Activated T-cell treated with anti-CD3 and anti-CD28 coated beads, Interleukin-2, amount 50 U/mL, for 1 hour (primary cell): ENCODE measurements at regions not wholly inside any gene's neighbourhood (a gene's known extent, or its start where the extent isn't known, plus 50 kb on each side); places are given as distances from the start of the nearest gene placed in this dataset.

Experiments
- DNase-seq: peaks from one replicate; pipeline ENCODE4 v3.0.0-alpha.2; 2020

DNA sequence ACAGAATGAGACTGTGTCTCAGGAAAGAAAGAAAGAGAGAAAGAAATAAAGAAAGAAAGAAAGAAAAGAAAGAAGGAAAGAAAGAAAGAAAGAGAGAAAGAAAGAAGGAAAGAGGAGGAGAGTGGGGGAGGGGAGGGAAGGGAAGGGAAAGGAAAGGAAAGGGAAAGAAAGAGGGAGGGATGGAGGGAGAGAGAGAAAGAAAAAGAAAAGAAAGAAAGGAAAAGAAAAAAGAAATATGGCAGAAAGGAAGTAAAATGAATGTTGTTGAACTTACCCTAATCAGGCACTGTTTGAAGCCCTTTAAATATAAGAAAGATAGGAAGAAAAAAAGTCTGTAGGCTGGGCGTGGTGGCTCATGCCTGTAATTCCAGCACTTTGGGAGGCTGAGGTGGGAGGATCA lies 276.1 kb downstream of the INSC start:
- no peak for DNase-seq

DNA sequence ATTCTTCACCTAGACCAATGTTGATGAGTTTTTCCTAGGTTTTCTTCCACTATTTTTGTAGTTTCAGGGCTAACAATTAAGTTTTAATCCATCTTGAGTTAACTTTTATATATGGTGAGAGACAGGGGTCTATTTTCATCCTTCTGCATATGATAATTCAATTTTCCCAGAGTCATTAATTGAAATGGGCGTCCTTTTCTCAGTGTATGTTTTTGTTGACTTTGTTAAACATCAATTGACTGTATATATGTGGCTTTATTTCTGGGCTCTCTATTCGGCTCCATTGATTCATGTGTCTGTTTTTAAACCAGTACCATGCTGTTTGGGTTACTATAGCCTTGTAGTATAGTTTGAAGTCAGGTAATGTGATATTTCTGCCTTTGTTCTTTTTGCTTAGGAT lies 282.1 kb downstream of the INSC start:
- no peak for DNase-seq

DNA sequence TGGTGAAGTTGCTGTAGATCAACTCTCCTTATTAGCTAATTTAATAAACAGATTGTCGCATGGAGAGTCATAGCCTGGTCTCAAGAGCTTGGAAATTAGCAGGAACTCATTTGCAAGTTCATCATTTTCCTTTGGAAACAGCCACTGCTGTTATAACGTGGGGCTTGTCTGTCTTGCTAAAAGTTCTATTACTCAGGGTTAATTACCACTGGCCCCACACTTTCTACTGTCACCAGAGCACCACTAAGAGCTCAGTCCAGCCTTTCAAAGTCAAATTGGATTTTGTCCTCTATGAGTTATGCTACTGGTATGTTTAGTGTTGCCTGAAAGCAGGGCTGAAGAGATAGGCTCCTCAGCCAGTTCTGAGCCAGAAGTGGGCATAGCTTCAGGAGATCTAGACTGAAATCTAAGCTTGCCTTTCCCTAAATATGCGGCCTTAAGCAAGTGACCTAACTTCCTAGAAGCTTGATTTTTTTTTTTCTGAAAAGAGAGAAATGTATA lies 292.2 kb downstream of the INSC start:
- no peak for DNase-seq

DNA sequence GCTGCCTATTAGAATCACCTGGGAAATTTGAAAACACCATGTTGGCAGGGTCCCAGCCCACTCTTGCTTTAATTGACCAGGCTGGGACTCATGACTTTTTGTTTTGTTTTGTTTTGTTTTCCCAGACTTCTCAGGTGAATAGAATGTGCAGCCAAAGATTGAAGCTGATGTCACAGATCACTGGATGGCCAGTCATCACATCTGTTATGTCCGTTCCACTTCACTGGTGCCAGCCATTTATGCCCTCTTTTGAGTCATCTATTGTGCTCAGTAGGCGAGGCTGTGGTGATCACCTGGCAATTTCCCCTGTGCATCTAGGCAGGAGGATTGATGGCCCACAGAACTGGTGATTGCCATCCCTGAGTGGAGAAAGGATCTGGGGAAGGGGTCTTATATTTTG lies 297.3 kb downstream of the INSC start:
- DNase-seq: no peak

DNA sequence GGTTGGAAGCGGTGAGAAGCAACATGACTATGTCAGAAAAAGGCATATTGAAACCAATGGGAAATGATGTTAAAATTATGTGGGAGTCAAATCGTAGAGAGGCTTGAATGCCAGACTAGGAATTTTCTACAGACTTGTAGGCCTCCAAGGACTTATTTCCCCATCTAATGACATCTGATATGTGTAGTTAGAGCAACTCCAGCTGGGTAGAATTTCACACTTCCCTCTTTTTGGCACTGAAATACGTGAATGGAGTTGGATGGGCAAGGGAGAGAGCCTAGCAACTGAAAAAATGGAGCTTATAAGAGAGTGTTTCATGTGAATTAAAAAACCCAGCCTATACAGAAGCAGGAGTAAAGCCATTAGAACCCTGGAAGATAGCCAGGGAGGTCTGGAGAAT lies 304.2 kb downstream of the INSC start:
- DNase-seq: no peak

DNA sequence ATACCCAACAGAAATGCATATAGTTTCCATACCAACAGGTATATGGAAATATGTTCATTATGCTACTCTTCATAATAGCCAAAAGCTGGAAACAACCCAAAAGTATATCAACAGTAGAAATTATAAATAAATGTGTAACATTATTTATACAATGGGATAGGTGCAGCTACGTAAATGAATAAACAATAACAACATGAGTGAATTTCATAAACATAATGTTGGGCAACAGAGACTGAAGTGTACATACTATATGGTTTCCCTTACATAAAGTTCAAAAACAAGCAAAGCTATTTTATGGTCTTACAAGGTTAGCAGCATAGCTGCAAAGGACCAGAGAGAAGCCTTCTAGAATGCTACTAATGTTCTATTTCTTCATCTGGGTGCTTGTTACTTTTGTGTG lies 305.0 kb downstream of the INSC start:
- no peak for DNase-seq

DNA sequence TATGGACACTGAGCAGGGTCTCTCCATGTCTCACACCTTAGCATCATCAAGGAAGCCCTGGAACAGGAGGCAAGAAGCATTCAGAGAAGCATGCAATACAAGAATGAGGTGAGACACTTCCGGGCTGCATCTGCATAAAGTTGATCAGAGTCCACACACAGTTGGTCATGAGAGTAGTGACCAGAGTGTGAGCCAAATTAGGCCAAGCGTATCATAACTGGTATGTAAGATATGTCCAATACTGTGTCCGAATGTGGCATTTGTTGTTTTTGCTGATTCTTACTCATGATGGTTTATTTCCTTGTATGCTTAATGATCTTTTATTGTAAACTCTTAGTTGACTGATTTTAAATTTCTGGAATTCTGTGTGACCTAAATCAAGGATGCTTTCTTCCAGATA lies 315.7 kb downstream of the INSC start:
- DNase-seq: no peak

DNA sequence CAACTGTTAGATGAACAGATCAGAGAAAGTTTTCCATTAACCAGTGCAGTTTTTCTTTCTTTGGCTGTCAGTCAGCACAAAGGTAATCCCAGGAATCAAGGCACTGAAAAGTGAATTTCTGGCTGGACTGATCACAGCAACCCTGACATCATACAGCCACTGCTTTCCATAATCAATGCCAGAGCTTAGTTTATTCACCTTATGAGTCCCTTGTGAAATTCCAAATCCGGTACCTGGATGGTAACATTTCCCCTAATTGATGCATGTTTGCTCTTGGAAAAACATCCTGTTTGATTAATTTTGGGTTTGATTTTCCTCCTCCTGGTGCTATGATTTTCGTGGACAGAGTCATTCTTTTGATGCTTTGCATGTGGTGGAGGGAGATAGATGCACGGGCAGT lies 319.8 kb downstream of the INSC start:
- no peak for DNase-seq

DNA sequence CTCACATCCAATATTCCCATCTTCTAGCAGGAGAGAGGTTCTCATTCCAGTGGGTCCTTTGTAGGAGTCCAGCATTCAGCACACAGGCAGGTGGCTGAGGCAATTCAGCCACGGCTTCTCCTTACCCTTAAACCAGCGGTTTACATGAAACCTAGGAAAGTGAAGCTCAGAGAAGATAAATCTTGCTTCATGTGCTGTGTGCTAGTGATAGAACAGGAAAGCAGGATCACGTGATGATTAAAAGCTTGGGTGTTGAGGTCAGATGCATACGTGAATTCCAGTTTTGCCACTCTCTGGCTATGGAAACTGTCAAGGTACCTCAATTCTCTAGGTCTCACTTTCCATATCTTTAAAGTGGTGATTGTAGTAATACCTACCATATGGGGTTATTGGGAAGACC lies 331.6 kb downstream of the INSC start:
- DNase-seq: no peak

DNA sequence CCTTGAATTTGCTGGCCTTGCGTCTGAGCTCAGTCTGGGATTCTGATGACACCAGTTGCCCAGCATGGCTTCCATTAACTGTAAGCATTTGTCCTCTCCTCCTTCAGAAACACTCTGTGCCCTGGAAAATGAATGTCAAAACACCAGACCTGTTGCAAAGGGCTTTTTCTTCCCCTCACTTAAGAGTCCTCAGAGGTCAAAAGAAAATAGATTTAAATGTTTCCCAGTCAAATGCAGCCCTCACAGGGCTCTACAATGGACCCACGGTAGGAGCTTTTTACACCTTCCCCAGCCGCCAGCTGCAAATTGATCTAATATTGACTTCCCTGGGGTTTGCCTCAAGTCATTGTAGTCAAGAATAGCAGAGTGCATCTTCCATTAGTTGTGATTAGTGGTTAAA lies 332.2 kb downstream of the INSC start:
- no peak for DNase-seq

DNA sequence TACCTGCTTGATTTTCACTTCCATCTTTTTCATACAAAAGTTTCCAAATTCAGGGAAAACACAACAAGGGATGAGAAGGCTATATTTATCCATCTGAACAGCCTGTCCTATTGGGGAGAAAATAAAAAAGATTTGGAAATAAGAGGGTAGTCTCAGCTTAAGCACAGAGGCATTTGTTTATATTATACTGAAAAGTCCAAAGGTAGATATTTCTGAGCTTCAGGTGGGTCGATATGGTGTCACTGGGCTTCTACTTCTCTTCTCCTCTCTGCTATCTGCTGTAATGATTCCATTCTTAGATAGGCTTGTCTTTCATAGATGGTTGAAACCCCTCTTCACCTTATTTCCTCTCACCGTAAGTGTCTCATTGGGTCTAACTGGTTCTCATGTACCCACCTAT lies 337.0 kb downstream of the INSC start:
- no peak for DNase-seq

DNA sequence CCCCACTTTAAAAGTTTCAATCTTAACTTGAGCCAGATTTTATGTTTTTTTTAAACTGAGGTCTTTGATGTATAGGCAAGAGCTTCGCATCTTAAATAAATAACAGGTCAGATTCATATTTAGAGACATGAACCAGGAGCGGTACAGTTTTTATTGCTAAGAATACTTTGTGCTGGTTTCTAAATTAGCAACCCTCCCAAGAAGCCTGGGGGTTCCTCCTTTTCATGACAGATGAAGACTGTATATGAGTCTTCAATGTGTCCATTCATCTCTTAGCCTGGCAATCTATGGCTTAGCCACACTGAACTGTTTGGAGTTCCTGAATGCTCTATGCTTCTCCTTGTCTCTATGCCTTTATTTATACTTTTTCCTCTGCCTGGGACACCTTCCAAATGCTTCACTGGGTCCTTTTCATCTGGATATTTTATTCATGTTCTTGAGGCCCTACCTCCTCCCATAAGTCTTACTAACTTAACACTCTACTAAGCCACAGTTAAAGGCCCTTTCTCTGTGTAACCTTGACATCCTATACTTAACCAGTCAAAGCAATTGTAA lies 338.6 kb downstream of the INSC start:
- no peak for DNase-seq

DNA sequence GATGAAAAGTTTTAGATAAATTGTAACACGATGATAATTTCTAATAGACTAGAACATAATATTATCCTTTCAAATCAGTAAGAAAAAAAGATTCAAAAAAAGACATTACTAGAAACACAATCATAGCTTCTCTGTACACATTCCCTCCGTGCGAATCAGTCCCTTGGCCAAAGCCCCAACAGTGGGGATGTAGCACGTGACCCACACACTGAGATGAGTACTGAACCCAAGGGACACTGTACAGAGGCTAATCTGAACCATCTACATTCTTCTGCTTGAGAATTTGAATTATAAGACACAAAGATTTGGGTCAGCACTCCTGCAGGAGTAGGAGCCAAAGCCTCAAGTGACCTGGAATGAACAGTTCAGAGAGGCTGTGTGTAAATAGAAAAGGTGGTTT lies 353.7 kb downstream of the INSC start:
- no peak for DNase-seq

DNA sequence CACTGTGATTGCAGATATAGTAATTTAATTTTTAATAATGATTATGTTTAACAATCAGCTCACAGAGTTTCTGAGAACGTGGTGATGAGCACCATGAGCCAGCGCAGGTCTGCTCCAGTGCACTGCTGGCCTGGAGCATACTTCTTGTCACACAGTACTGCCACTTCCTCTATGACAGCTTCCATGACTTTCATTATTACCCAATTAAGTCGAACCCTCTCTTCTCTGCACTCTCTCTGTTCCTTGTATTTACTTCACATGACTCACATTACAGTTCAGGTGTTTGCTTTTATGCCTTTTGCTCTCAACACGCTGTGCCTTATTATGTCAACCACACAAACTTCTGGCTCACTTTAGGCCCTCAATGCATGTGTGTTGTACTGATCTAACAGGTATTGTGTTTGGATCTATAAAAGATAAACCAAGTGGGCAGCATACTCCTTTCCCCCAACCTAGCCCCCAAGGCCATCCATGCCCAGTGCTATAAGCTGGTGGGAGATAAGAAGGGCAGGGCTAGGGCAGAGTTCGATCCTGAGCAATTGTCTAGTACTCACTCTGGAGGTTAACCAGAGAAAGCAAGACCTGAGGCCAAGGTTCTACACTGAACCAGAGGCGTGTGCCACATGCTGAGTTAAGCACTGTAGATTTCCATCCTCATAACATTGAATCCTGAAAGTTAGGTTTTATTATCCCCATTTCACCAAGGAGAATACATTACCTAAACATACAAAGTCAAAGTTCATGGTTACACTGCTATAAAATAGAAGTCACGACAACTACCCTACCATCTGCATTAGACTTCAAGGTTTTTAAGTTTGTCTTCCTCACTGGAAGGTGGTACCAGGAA lies 356.5 kb downstream of the INSC start:
- DNase-seq: no peak

DNA sequence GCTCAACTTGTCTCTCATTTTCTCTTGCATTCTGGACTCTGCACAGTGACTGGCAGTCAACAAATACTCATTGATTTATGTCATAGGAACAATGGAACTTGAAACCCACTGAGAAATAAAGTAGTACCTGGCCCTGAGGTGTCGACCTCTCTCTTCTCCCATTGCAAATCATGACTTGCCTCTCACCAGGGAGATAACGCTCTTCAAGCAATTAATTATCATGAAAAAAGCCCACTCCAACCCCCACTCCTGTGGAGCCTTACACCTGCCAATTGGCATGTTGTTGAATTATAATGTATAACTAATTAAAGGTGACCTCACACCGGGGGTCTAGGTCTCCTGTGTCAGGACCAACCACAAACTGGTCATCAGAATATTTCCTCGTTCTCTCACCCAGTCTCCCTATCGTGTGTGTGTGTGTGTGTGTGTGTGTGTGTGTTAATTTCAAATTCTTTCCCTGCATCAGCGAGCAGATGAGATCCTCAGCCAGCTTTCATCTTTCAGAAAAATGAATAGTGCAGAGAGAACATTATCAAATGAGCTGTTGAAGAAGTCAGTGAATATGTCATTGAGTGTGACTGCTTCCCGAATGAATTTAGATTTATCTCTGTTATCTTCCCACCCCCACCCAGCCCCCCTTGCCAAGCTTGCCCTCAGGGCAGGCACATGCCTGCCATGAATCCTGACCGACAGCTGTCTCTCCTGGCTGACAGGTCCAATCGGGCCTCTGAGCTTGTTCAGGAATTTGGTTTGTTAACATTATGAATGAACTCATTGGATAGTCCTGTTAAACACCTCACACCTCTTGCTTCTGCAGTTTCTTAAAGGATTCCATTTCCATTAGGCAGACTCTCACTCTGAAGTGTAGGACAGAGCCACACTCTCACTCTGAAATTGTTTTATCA lies 357.4 kb downstream of the INSC start:
- no peak for DNase-seq

DNA sequence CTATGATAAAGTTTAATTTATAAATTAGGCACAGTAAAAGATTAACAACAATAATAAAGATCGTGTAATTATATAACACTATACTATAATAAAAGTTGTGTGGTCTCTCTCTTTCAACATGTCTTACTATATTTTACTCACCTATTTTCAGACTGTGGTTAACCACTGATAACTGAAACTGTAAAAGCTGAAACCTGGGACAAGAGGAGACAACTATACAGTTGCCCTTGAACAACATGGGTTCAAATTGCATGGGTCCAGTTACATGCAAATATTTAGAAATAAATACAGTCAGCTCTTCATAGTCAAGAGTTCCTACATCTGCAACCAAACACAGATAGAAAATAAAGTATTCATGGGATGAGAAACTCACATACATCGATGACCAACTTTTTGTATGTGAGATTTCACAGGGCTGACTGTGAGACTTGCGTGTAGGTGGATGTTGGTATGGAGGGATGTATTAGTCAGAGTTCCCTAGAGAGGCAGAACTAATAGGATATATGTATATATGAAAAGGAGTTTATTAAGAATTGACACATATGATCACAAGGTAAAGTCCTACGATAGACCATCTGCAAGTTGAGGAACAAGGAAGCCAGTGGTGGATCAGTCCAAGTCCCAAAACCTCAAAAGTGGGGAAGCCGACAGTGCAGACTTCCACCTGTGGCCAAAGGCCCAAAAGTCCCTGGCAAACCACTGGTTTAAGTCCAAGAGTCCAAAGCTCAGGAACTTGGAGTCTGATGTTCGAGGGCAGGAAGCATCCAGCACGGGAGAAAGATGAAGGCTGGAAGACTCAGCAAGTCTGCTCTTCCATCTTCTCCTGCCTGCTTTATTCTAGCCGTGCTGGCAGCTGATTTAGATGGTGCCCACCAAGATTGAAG lies 359.5 kb downstream of the INSC start:
- DNase-seq: no peak

DNA sequence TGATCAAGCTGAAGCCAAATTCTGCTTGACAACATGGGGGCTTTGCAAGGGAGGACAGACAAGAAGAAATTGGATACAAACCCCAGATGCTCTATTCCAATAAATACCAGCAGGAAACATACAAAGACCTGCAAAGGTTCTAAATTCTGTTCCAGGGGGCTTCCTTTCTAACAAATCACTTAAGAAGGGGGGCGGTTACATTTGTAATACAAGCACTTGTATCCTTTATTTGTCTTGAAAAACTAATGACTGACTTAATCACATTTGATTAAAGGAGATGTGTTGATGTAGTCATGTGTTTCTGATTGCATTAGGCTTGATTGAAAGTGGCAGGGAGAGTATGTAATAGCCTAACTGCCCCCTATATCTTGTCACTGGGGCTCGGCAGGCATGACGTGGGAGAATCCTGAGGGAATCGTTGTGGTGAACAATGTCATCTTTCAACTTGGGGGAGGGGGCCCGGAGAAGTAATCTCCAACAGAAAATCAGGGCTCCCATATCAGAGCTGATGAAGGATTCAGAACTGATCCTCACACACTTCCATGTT lies 361.7 kb downstream of the INSC start:
- no peak for DNase-seq

DNA sequence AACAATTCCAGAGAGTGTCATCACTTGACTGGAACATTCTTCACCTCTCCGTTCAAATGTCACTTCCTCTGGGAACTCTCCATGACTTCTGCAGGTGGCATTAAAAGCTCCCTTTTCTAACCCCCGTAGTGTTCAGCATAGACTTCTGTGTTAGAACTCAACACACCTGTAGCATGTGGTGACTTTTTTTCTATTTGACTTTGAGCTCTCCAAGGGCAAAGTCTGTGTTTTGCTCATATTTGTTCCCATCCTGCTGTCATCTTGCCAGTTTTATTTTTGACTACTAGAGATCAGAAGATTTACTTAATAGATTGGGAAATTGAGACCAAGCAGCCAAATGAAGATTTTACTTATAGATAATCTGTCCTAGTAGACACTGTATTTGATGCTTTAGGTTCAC lies 367.1 kb downstream of the INSC start:
- DNase-seq: no peak

DNA sequence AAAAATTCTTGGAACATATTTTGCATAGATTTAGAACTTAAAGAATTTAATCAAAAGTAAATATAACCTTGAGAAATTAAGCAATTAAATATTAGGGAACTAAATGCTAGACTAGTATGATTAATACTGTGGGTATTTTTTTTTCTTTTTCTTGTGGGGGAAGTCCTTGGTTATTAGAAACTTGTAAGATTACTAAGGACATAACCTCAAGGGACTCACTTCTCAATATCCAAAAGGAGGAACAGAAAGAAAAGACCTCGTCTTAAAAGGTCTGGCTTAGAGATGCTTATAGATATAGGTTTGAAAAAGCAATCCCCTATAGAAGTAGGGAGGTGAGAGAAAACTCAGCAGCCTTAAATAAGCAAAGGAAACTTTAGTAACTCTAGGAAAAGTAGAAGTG lies 368.5 kb downstream of the INSC start:
- DNase-seq: no peak

DNA sequence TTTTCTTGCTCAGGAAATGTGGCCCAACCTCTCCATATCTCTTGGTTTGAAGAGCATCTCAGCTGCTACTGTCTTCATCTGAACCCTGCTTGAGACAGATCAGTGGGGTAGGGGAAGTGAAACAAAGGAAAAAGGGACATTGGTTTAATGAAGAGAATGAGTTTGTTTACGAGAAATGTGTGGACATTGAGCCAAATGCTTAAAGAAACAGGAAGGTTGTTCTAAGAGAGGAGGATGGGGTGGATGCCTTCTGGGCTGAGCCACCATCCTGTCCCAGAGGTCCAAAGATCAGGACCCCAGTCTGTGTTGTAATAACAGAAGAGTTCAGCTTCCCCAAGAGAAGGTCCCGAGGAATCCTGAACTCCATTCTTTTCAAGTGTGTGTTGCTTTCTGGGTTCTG lies 369.7 kb downstream of the INSC start:
- DNase-seq: no peak

DNA sequence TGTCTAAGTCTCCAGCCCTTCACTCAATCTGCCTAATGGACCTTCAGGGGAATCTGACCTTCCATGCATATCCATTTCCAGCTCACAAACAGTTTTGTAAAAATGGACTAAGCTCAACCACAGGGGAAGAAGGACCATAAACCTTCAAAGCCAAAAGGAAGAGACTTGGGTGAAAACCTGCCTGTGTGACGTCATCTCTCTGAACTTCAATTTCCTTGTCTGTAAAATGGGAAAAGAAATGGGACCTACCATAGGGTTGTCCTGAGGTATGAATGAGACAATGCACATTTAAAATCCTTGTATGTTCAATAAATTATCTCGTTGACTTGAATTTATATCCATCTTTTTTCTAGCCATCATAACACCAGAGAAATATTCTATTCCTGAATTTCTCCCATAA lies 370.7 kb downstream of the INSC start:
- no peak for DNase-seq

DNA sequence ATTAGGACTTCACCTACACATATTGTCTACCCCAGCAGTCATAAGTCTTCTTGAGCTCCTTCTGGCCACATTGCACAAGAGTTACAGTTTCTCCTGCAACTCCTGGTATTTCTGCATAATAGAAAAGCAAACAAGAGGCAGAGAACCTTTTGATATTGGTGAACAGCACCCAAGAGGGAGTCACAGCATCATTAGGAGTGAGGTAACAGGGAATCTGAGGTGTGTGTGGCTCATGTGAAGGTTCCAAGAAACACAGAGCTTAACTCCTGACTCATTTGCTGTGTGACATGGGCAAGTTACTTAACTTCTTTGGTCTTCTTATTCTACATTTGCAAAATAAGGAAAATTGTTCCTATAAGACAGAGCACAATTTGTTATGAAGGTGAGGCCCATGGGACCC lies 374.6 kb downstream of the INSC start:
- no peak for DNase-seq
